H9 (cell line): ENCODE measurements at regions not wholly inside any gene's neighbourhood (a gene's known extent, or its start where the extent isn't known, plus 50 kb on each side); places are given as distances from the start of the nearest gene placed in this dataset.

Experiments
- DNase-seq: peaks from one replicate; pipeline ENCODE4 v3.0.0-alpha.2; 2017
- H2AFZ ChIP-seq: one replicate; pipeline ENCODE4 v1.6.1; 2013; ENCODE audit warnings: mild to moderate bottlenecking, low read length, control low read depth, moderate library complexity
- H2AK5ac ChIP-seq: 2 replicates; pipeline ENCODE4 v1.6.1; 2013; ENCODE audit warnings: low read length, control low read depth, mixed read lengths; ENCODE audit not compliant: insufficient read length
- H2BK120ac ChIP-seq: one replicate; pipeline ENCODE4 v1.6.1; 2013; ENCODE audit warnings: low read depth, mild to moderate bottlenecking, low read length, control low read depth, inconsistent platforms; ENCODE audit not compliant: poor library complexity, severe bottlenecking
- H2BK12ac ChIP-seq: 2 replicates; pipeline ENCODE4 v1.6.1; 2013; ENCODE audit warnings: low read length, control low read depth, mixed read lengths, low read depth; ENCODE audit not compliant: insufficient read length
- H2BK15ac ChIP-seq: 2 replicates; pipeline ENCODE4 v1.6.1; 2013; ENCODE audit warnings: low read depth, low read length, control low read depth
- H2BK20ac ChIP-seq: one replicate; pipeline ENCODE4 v1.6.1; 2013; ENCODE audit warnings: low read depth, mild to moderate bottlenecking, low read length, control low read depth, inconsistent platforms; ENCODE audit not compliant: poor library complexity, severe bottlenecking
- H2BK5ac ChIP-seq: 2 replicates; pipeline ENCODE4 v1.6.1; 2013; ENCODE audit warnings: low read length, control low read depth, mixed read lengths; ENCODE audit not compliant: insufficient read length
- H3K14ac ChIP-seq: 2 replicates; pipeline ENCODE4 v1.6.1; 2013; ENCODE audit warnings: low read length, control low read depth; ENCODE audit not compliant: insufficient read depth
- H3K18ac ChIP-seq: 2 replicates; pipeline ENCODE4 v1.6.1; 2013; ENCODE audit warnings: low read depth, mild to moderate bottlenecking, mixed read lengths, low read length, control low read depth; ENCODE audit not compliant: insufficient read length
- H3K23ac ChIP-seq: 2 replicates; pipeline ENCODE4 v1.6.1; 2013; ENCODE audit warnings: low read length, control low read depth, mixed read lengths, low read depth; ENCODE audit not compliant: insufficient read length
- H3K23me2 ChIP-seq: 2 replicates; pipeline ENCODE4 v1.6.1; 2013; ENCODE audit warnings: low read depth, mild to moderate bottlenecking, mixed read lengths, low read length, control low read depth; ENCODE audit not compliant: insufficient read length, poor library complexity, severe bottlenecking
- H3K27ac ChIP-seq: 2 replicates; pipeline ENCODE4 v1.5.1; 2013; ENCODE audit warnings: low read length, control low read depth, mixed read lengths, low read depth; ENCODE audit not compliant: insufficient read length
- H3K27me3 ChIP-seq: 2 replicates; pipeline ENCODE4 v1.6.1; 2013; ENCODE audit warnings: low read length, control low read depth, inconsistent platforms; ENCODE audit not compliant: insufficient read depth
- H3K4ac ChIP-seq: 2 replicates; pipeline ENCODE4 v1.6.1; 2013; ENCODE audit warnings: low read depth, mild to moderate bottlenecking, control low read depth, inconsistent platforms, low read length, moderate library complexity
- H3K4me1 ChIP-seq: 2 replicates; pipeline ENCODE4 v1.6.1; 2013; ENCODE audit warnings: low read length, control low read depth, inconsistent platforms; ENCODE audit not compliant: insufficient read depth
- H3K4me2 ChIP-seq: 2 replicates; pipeline ENCODE4 v1.6.1; 2013; ENCODE audit warnings: low read length, control low read depth, mixed read lengths; ENCODE audit not compliant: insufficient read length, insufficient read depth
- H3K56ac ChIP-seq: 2 replicates; pipeline ENCODE4 v1.6.1; 2013; ENCODE audit warnings: low read depth, mild to moderate bottlenecking, mixed read lengths, low read length, control low read depth; ENCODE audit not compliant: insufficient read length
- H3K79me1 ChIP-seq: 2 replicates; pipeline ENCODE4 v1.6.1; 2013; ENCODE audit warnings: low read depth, mild to moderate bottlenecking, moderate library complexity, low read length, control low read depth, inconsistent platforms; ENCODE audit not compliant: insufficient read depth, poor library complexity, severe bottlenecking
- H3K79me2 ChIP-seq: 2 replicates; pipeline ENCODE4 v1.6.1; 2013; ENCODE audit warnings: low read length, control low read depth, inconsistent platforms; ENCODE audit not compliant: insufficient read depth
- H3K9ac ChIP-seq: 2 replicates; pipeline ENCODE4 v1.6.1; 2013; ENCODE audit warnings: low read length, control low read depth, mixed read lengths; ENCODE audit not compliant: insufficient read length; ENCODE audit errors: extremely low read depth
- H3K9me3 ChIP-seq: one replicate; pipeline ENCODE4 v1.6.1; 2013; ENCODE audit warnings: low read depth, low read length, inconsistent platforms; ENCODE audit not compliant: control insufficient read depth
- H3T11ph ChIP-seq: one replicate; pipeline ENCODE4 v1.6.1; 2013; ENCODE audit warnings: mild to moderate bottlenecking, low read length, control low read depth, inconsistent platforms
- H4K20me1 ChIP-seq: one replicate; pipeline ENCODE4 v1.6.1; 2013; ENCODE audit not compliant: control insufficient read depth, insufficient read length, insufficient read depth
- H4K5ac ChIP-seq: 2 replicates; pipeline ENCODE4 v1.6.1; 2013; ENCODE audit warnings: low read depth, mild to moderate bottlenecking, mixed read lengths, low read length, control low read depth; ENCODE audit not compliant: insufficient read length
- H4K8ac ChIP-seq: replicated peaks from 2 replicates; pipeline ENCODE4 v1.6.1; 2013; ENCODE audit warnings: low read length, control low read depth, mixed read lengths, low read depth; ENCODE audit not compliant: insufficient read length
- H4K91ac ChIP-seq: 2 replicates; pipeline ENCODE4 v1.6.1; 2013; ENCODE audit warnings: low read depth, mild to moderate bottlenecking, moderate library complexity, mixed read lengths, low read length, control low read depth; ENCODE audit not compliant: insufficient read length
- H3K27ac Mint-ChIP-seq, 3 experiments: 2 replicates in 2 of 3; 3 replicates in 1 of 3; pipeline ENCODE4 v1.8.0; 2020 to 2021; ENCODE audit warnings: mixed read lengths in 3 of 3, mild to moderate bottlenecking in 1 of 3, moderate library complexity in 1 of 3
- H3K27me3 Mint-ChIP-seq: 2 replicates; pipeline ENCODE4 v1.8.0; 2021; ENCODE audit warnings: low read depth, mild to moderate bottlenecking, moderate library complexity, mixed read lengths
- H3K36me3 Mint-ChIP-seq, 3 experiments: 2 replicates in 2 of 3; 3 replicates in 1 of 3; pipeline ENCODE4 v1.8.0; 2020 to 2021; ENCODE audit warnings: low read depth in 3 of 3, mixed read lengths in 3 of 3; ENCODE audit not compliant: insufficient read depth in 1 of 3
- H3K4me1 Mint-ChIP-seq, 2 experiments: 2 replicates each; pipeline ENCODE4 v1.8.0; 2020; ENCODE audit warnings: mixed read lengths in 2 of 2
- H3K4me3 Mint-ChIP-seq, 2 experiments: 2 replicates in 1 of 2; 3 replicates in 1 of 2; pipeline ENCODE4 v1.8.0; 2020 to 2021; ENCODE audit warnings: mild to moderate bottlenecking in 2 of 2, mixed read lengths in 2 of 2, moderate library complexity in 1 of 2
- H3K9me3 Mint-ChIP-seq, 2 experiments: 2 replicates in 1 of 2; 3 replicates in 1 of 2; pipeline ENCODE4 v1.8.0; 2020; ENCODE audit warnings: mild to moderate bottlenecking in 2 of 2, mixed read lengths in 2 of 2, moderate library complexity in 1 of 2
- WGBS: extraction: QIAGEN DNeasy Blood & Tissue Kit; methylation state at CpG from one replicate; pipeline ENCODE4 v1.1.7; 2013; ENCODE audit warnings: missing lambda C conversion rate, low lambda C conversion rate, mixed read lengths; ENCODE audit not compliant: insufficient read length; ENCODE audit errors: extremely low coverage; 5-methylcytosine and 5-hydroxymethylcytosine counted together
- TF ChIP-seq, protein P1 (sequence below): fragments of 200-600 bp; sonication (generic); conservative IDR thresholded peaks from 3 replicates; pipeline ENCODE4 v1.8.0; 2021; ENCODE audit warnings: antibody characterized with exemption, mild to moderate bottlenecking

DNA sequence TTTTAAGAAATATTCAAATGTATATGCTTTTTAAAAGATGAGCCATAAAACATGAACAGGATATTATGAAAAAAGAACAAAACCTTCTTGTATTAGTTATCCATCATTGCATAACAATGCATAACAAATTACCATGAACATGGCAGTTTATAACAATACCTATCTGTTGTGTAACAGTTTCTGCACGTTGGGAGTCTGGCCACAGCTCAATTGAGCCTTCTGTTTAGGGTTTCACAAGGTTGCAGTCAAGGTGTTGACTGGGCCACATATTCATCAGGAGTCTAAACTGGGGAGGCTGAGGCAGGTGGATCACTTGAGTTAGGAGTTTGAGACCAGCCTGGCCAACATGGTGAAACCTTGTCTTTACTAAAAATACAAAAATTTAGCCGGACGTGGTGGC is 149.4 kb upstream of the SMLR1 start:
- Histone ChIP-seq H3K14ac (no peak overlapping the region), H3K4me1 (no peaks in the 10 kb centered on the region), H2BK12ac (no peak overlapping the region), H3K4me2 (no peak overlapping the region), H2BK5ac (no peak overlapping the region), H3K79me1 (no peaks in the 10 kb centered on the region), H3K9ac (no peak overlapping the region), H4K91ac (no peak overlapping the region), H3K23ac (no peak overlapping the region), H3T11ph (no peak overlapping the region), H2BK15ac (no peak overlapping the region), H3K23me2 (no peaks in the 10 kb centered on the region), H3K56ac (no peak overlapping the region), H3K18ac (no peak overlapping the region), H2AK5ac (no peak overlapping the region), H3K27ac (no peak overlapping the region), H4K8ac (no peak overlapping the region), H3K27me3 (no peaks in the 10 kb centered on the region), H3K9me3 (no peaks in the 10 kb centered on the region), H3K79me2 (no peaks in the 10 kb centered on the region), H2BK120ac (no peak overlapping the region), H2BK20ac (no peak overlapping the region), H4K20me1 (no peaks in the 10 kb centered on the region), H4K5ac (no peak overlapping the region), H3K4ac (no peak overlapping the region), H2AFZ (no peak overlapping the region)
- H3K4me3 Mint-ChIP-seq = no peak overlapping the region
- TF ChIP-seq, protein P1, sequence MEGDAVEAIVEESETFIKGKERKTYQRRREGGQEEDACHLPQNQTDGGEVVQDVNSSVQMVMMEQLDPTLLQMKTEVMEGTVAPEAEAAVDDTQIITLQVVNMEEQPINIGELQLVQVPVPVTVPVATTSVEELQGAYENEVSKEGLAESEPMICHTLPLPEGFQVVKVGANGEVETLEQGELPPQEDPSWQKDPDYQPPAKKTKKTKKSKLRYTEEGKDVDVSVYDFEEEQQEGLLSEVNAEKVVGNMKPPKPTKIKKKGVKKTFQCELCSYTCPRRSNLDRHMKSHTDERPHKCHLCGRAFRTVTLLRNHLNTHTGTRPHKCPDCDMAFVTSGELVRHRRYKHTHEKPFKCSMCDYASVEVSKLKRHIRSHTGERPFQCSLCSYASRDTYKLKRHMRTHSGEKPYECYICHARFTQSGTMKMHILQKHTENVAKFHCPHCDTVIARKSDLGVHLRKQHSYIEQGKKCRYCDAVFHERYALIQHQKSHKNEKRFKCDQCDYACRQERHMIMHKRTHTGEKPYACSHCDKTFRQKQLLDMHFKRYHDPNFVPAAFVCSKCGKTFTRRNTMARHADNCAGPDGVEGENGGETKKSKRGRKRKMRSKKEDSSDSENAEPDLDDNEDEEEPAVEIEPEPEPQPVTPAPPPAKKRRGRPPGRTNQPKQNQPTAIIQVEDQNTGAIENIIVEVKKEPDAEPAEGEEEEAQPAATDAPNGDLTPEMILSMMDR = no peak
- no peaks in the 10 kb centered on the region; a peak in 1 of 5 replicates for H3K9me3 Mint-ChIP-seq
- H3K27ac Mint-ChIP-seq = no peak overlapping the region
- no CpG with 5 or more reads among the region's 3 CpGs for WGBS
- no peak for DNase-seq
- no peaks in the 10 kb centered on the region for H3K27me3 Mint-ChIP-seq
- peaks cover 9 to 13% of the 10 kb centered on the region in 2 experiments for H3K4me1 Mint-ChIP-seq
- H3K36me3 Mint-ChIP-seq = no peaks in the 10 kb centered on the region
